Bone marrow (tissue), 2 donors: ENCODE measurements at regions not wholly inside any gene's neighbourhood (a gene's known extent, or its start where the extent isn't known, plus 50 kb on each side); places are given as distances from the start of the nearest gene placed in this dataset.

ENCODE experiments used
- DNase-seq, 2 donors: peaks; one replicate each; lab custom pipeline; 2025; lab: John Stamatoyannopoulos, UW

DNA sequence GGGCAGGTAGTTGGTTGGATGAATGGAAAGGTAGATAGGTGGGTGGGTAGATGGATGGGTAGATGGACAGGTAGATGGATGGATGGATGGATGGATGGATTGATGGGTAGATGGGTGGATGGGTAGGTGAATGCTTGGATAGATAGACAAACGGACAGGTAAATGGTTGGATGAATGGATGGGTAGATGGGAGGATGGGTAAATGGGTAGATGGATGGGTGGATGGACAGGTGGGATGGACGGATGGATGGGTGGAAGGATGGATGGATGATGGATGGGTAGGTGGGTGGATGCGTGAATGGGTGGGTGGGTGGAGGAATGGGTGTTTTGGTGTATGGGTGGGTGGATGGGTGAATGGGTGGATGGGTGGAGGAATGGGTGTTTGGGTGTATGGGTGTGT lies 50.1 kb upstream of the ASAP2 start:
- DNase-seq: no peak

DNA sequence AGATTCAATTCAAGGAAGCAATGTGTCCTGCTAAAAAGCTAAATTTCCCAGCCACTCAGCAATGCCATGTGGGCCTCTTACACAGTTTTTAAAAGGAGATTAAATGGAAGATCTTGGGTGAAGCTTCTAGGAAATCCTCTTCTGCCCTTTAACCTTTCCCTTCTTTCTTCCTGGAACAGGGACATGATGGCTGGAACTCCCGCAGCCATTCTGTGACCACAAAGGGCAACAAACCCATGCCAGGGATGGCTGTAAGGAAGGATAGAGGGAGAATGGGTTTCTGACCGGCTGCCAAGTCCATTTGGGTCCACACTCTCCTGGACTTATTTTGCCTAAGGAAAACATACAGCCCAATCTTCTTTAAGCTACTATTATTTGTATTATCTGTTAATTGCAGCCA lies 52.6 kb upstream of the ASAP2 start:
- DNase-seq: no peak

DNA sequence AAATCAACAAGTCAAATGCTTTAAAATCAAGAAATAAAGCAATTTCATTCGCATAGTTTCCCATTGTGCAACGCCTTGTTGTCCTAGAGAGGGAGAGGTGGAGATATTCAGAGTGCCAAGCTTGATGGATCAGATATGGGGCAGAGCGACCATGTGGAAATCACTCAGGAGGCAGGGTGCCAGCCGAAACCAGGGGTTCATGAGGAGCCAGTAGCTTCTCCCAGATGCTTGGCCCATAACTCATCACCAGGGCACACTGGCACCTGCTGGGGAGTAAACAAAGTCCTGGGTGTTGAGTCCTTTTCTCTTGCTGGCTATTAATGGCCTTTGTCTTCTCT lies 53.0 kb upstream of the ASAP2 start:
- no peak for DNase-seq

DNA sequence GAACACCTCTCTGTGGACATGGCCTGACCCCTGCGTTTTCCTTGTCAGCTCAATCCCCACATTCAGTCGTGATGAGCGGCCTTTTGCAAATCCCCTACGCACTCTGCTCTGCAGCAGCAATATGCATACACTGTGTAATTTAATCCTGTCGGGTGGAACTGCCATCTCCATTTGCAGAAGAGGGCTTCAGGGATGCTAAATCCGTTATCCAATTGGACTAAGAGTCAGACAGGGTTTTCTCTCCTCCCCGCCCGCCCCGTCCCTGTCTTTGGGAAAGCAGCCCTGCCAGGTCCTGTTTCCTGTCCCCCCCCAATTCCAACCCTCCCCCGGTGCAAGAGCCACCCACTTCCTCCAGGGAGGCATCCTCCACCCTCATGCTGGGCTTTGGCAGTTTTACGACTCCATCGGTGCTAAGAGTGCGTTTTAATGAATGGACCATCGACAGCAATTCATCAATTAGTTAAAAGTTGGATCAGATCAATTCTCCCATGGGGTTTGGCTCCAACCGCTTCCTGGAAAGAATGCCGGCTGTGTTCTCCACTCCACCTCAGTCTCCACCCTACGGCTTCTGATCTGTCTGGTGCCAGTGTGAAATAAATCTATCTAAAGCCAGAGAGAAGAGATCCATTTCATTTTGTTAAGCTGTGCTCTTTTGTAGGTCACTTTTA lies 53.5 kb upstream of the ASAP2 start:
- no peak for DNase-seq

DNA sequence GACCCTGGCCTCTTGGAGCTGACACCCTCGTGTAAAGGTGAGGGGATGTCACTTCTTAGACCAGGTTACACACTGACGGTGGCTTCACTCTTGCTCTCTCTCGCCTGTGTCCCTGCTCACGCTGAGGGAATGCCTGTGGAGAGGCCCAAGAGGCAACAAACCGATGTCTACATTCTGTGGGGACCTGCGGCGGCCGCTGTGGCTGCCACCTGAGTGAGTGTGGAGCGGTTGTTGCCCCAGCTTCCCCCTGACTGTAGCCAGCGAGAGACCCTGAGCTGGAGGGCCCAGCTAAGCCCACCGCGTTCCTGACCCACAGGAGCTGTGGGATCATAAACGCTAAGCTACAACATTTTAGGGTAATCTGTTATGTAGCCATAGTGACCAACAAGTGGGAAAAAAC lies 55.7 kb upstream of the ASAP2 start:
- DNase-seq: no peak

DNA sequence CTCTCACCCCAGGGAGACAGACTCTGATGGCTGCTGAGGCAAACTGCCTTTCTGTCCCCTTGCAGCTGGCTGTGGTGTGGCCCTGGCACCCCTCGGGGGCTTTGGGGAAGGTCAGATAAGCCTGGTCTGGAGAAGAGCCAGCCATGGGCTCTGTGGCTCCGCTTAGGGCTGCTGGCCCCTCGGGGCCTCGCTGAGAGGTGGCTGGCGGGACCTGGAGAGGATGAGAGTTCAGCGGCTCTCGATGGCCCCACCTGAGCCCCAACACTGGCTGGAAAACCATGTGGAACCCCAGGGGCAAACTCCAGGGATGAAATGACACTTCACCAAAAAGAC lies 56.1 kb upstream of the ASAP2 start:
- DNase-seq: no peak

DNA sequence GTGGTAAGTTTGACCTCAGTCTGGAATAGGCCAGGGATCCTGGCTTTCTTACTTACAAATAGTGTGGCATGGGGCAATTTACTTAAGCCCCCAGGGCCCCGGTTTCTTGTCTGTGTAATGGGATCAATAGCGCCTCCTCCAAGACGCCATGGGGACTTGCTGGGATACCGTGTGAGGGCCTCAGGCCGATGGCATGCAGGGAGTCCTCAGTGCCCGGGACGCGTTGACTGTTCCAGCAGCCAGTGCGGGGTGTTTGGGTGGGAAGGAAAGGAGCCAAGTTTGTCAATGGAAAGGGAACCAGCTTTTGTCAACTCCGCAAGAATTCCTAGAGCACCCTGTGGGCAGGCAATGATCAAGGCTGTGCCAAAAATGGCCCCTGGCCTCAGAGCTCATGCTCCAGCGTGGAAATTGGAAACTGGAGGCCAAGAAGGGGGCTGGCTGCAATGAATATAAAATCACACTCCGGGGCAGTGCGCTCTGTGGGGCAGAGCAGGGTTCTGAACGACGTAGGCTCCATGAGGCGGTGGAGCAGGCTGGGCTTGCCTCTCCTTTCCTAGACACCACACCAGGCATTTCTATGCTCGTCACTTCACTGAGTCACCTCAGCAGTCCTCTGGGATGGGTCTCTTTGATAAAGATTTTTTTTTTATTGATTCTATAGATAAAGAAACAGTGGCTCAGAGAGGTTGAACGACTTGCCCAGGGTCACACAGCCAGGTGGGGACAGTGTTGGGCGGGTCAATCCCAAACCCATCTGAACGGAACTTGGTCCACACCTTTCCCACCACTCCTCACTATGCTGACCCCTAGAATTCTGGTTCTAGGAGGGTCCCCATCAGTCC lies 56.7 kb upstream of the ASAP2 start:
- DNase-seq: no peak

DNA sequence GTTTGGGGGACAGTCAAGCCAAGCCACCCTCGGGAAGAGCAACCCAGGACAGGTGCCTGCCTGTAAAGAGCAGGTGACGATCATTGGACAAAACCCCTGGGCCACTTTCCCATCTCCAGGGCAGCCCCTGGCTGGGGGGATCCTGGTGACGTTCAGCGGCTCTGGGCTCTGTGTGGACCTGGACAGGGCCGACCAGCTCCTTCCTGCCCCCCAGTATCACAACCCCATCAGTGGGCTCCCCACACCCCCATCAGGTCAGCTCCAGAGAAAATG lies 57.3 kb upstream of the ASAP2 start:
- DNase-seq: no peak

DNA sequence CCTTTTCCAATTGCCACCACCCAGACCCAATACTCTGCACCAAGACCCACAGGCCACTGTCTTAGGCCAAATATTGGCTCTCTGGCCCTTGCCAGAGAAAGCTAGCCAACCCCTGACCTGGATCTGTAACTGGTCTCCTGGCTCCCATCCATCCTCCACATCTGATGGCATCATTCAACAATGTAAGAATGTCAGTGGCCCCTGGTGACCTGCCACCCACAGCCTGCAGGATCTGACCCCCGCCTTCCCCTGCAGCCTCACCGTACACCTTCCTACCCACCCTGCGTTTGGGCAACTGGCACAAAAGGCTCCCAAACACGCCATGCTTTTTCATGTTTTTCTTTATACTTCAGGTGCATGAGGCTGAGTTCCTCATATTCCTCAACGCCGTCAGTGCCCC lies 60.0 kb upstream of the ASAP2 start:
- DNase-seq: no peak

DNA sequence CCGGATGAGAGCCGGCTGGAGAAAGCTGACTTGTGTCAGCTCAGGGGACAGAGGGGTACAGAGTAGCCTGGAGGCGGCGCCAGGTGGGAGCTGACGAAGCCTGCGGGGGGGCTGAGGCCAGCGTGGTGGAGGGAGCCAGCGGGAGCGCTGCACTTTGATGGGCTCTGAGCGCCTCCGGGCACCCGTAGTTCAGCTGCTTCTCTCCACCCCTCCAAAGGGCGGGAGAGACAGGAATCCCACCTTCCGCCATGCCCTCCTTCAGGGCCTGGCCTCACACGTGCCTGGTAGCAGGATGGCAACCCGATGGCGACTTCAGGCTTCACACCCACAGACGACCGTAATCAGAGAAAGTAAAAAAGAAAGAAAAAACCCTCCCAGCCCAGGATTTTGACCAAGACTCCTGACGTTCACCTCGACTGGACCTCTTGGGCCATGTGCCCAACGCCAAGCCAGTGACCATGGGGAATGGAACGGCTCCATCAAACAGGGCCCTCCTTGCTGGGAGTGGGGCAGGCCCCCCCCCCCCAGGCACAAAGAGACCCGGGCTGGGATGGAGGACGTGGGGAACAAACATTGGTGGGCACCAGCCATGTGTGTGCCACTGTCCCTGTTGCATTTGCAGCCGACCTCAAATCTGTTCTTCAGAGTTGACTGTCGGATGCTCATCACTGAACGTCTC lies 60.7 kb upstream of the ASAP2 start:
- DNase-seq: no peak

DNA sequence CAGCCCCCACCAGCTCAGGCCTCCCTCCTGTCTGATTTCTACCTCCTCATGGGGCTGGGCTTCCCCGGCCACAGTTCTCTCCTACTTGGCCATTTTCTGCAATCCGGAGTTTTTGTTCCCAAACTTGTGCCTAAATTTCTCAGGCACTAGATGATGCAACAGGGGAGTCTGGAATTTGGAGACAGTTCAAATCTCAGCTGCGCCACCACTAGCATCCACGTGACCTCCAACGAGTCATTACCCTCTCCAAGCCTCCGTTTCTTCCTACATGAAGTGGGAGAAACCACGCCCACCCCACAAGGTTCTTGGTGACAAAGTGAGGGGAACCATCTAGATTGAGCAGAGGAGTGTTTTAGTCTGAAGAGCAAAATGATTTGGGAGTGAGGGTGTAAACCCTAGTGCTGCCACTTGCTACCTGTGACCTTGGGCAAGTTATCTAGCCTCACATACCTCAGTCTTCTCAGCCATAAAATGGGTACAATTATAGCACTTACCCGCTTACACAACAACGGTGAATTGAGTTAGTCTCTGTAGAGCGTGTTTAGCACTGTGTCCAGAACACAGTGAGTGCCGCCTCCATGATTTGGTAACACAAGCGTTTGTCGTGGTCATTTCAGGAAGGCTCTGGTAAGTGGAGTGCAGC lies 61.4 kb upstream of the ASAP2 start:
- no peak for DNase-seq

DNA sequence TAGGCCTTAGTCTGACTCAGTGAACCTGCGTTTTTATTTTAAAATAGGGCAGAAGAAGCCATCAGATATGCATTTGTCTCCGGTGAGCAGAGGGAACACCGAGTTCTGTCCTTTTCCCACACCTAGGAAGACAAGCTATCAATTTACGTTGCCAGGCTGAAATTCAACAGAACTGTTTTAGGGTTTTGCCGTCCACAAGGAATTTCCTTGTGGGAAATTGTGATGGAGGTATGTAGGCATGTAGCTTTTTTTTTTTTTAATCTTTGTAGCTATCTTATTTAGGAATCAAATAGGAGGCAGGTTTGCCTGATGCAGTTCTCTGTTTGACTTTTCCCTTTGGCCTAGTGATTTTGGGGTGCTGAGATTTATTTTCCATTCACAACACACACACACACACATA lies 62.0 kb upstream of the ASAP2 start:
- DNase-seq: no peak

DNA sequence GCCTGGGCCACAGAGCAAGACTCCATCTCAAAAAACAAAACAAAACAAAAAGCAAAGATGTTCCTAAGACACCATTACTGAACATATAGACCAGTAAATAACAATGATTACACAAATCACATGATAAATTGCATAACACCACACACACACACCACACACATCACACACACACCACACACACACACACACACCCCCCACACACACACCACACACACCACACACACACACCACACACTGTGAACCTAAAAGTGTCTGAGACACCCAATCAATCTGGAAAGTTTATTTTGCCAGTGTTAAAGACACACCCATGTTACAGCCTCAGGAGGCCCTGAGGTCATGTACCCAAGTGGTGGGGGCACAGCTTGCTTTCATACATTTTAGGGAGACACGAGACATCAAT lies 62.6 kb upstream of the ASAP2 start:
- DNase-seq: no peak

DNA sequence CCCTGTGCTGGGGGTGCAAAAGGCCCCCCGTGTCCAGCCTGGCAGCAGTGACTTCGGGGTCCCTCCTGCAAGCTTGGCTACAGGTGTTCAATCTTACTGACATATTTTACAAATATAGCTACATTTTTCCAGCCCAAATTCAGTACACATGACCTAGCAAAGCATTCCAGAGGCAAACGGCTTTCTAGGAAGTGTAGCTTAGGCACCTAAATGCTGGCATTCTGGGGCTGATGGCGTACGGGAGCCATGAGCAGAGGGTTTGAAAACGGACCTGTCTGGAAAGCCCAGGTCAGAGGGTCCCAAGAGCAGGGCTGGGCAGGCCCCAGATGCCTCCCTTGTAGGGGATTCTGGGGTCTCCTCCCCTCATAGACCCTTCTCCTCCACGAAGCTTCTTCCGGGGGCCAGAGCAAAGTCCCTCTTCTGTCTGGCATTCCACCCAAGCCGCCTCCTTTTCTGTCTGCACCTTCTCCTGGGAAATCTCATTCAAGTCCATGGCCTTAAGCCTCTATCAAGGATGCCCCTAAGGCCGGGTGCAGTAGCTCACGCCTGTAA lies 63.3 kb upstream of the ASAP2 start:
- DNase-seq: no peak

DNA sequence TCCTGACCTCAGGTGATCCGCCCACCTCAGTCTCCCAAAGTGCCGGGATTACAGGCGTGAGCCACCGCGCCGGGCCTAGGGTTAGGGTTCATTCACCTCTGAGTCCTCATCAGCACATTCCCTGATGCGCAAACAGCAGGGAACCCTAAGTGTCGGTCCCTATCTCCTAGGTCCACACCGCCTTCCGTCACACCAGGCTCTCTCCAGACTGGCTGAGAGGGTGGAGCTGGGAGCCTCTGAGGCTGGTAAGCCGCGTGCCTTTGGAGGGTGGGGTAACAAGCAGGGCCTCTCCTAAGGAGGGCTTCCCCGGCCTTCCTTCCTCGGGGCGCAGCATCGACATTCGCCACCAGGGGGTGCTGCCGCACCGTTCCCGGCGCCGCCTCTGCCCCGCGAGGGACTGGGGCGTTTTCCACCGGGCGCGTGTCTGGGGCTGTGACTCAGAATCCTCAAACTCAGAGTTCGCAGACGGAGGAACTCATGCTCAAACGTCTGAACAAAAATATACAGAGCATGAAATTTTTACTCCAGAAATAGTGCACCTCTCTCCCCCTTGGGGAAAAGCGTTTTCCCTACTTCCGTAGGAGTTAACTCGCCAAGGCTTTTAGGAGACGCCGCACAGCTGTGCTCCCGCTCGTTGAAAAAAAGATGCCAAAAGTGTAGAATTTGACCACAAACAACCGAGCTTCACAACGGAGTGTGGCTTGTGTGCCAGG lies 63.9 kb upstream of the ASAP2 start:
- DNase-seq: peak; percentile 55 to 79

DNA sequence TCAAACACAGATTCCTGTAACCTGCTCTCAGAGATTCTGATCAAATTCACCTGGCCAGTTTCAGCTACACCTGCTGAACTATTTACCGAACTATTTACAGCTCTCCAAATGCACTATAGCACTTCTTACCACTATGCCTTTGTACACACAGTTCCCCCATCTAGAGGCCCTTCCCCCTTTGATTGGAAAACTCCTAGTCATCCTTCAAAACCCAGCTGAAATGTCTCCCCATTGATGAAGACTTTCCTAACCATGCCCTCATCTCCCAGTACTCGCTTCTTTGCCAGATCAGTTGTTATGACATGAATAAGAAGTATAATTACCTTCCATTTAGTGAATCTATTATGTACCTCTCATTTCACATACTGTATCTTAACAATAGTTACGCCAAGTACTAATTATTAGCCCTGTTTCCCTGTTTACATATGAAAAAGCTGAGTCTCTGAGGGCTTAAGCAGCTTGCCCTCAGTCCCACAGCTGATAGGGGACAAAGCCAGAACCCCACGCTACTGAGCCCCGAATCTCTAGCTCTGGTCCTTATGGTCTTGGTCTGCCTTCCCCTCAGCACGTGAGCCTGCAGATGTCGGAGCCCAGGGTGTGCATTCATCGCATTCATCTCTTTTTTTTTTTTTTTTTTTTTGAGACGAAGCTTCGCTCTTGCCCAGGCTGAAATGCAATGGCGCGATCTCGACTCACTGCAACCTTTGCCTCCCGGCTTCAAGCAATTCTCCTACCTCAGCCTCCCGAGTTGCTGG lies 64.7 kb upstream of the ASAP2 start:
- DNase-seq: no peak

DNA sequence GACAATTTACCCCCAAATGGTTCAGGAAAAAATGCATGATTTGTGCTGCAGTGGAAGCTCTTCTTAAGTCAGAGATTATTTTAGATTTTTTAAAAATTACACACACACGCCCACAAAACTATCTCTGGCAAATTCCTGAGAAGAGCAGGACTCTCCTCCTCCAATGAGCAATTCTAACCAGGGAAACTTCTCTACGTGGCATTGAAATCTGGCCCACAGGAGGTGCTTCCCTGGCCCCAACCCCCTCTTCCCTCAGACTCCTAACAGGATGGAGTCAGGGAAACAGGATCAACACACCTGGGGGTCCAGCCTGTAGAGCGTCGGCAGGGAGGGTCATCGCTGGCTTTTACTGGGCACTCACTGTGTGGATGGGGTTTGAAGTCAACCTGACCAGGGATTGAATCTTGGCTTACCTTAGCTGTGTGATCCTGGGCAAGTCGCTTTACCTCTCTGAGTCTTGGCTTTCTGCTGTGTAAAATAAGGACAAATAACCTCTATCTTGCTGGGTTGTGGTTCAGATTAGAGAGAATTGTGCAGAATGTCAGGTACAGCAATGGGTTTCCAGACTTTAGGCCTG lies 65.4 kb upstream of the ASAP2 start:
- DNase-seq: no peak

DNA sequence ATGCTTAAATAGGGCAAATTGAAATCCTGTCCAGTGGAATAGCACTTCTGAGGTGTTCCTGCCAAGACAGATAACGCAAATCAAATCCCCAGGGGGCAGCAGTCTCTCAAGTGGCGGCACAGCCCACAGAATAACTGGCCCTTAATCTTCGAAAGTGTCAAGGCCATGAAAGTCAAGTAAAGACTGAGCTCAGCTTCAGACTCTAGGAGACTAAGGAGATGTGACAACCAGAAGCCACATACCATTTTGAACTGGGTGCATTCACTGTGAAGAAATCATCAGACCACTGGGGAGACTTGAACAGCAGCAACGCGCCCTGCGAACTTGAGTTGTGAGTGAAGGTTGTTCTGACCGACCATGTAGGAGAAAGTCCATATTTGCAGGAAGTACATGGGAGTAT lies 66.0 kb upstream of the ASAP2 start:
- no peak for DNase-seq

DNA sequence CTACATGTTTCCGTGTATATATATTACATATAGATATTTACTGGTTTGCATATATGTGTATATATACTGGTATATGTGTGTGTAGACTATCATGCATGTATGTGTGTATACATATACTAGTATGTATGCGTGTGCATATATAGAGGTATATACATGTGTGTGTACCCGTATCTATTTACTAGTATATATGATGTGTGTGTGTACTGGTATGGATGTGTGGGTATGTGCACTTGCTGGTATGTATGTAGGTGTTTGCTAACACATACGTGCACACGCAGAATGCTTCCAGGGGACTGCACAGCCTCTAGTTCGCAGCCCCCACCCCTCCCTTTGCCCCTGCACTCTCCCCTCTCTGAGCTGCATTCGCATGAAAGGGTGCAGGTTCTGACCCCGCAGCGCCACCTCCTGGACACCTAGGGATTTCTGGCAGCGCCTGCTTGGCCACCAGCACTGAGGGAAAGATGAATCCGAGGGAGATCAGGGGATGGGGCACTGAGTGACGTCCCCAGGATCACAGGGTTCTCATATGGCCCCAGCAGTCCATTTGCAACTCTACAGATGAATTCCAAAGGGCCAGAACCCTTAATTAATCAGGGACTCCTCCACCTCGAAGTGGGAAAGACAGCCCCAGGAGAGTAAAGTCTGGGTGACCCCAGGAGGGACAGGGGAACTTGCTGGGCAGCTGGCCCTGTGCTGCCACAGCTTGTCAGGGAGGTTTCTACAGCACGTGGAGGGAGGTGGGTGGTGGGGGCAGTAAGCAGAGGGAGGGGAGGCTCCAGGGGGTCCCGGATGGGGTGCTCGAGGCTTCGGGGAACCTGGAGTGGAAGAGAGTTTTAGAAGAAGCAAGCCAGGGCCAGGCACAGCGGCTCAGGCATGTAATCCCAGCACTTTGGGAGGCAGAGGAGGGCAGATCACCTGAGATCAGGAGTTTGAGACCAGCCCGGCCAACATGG lies 66.8 kb upstream of the ASAP2 start:
- peak; percentile 45 to 46 for DNase-seq
